ENCODE measurements at regions not wholly inside any gene's neighbourhood (a gene's known extent, or its start where the extent isn't known, plus 50 kb on each side); places are given as distances from the start of the nearest gene placed in this dataset.

DNA sequence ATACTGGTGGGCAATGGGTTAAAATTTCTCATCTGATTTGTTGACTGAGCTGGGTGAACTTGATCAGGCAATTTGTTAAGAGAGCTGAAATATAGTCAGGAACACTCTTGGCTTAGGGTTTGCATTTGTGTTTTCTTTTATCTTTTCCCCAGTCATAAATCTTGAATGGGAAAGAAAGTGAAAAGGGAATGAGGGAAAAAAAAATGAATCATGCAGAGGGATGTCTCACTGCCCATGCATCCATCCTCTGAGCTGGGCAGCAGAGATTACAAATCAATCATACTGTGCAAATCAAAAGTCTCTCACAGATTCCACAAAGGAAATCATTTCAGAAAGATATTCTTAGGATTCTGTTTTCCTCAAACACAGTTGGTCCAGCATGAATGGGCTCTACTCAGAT, 174.2 kb upstream of the MPPED2 start:
- Mint-ChIP-seq H3K36me3 (no peaks in the 10 kb centered on the region), H3K4me1 (no peaks in the 10 kb centered on the region), H3K27me3 (no peaks in the 10 kb centered on the region), H3K4me3 (no peak overlapping the region), H3K27ac (no peak overlapping the region), H3K9me3 (peaks cover 2% of the 10 kb centered on the region)
- no peak for DNase-seq
- CTCF ChIA-PET = no interaction called here

DNA sequence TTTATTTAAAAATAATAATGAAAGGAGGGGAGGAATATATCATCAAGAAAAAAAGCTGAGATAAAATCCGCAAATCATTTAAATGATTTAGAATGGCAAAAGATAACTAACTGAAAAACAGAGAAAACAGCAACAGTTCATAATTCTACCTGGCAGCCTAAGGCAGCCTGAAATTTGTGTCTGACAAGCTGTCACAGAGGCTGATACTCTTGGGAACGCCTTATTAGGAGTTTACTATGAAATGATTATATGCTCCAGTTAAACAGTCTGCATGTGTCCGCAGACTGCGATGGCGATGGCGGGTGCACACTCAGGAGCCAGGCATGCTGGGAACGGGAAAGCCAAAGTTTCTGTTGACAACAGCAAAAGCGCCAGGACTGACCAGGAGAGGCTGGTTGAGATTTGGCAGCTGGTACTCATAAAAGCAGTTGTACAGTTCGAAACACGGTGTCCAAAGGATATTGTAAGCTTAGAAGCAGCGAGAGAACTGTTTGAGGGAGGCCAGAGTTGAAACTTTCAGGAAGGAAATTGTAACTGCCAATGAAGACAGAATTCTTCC, 172.9 kb upstream of the MPPED2 start:
- Mint-ChIP-seq H3K4me1 (no peaks in the 10 kb centered on the region), H3K4me3 (no peak overlapping the region), H3K36me3 (no peaks in the 10 kb centered on the region), H3K9me3 (peaks cover 2% of the 10 kb centered on the region), H3K27ac (no peak overlapping the region), H3K27me3 (no peaks in the 10 kb centered on the region)
- DNase-seq = no peak
- CTCF ChIA-PET = no interaction called here

DNA sequence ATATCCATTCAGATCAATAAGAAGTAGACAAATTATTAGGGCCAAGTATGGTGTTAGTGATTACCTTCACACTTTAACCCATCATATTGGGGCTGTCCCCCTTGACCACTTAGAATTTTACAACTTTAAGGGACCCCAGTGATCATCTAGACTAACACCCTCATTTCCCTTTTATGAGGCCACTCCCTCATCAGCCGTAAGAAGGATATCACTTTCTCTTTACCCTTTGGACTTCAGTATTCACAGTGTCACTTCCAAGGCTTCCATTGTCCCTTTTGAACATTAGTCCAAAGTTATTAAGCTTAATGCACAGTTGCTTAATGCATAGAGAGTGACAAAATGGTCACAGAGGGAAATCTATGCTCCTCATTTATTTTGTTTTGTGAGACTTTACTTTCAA, 172.4 kb upstream of the MPPED2 start:
- Mint-ChIP-seq H3K27ac (no peak overlapping the region), H3K27me3 (no peaks in the 10 kb centered on the region), H3K9me3 (no peaks in the 10 kb centered on the region), H3K4me3 (no peak overlapping the region), H3K4me1 (no peaks in the 10 kb centered on the region), H3K36me3 (no peaks in the 10 kb centered on the region)
- DNase-seq = no peak
- CTCF ChIA-PET = no interaction called here

DNA sequence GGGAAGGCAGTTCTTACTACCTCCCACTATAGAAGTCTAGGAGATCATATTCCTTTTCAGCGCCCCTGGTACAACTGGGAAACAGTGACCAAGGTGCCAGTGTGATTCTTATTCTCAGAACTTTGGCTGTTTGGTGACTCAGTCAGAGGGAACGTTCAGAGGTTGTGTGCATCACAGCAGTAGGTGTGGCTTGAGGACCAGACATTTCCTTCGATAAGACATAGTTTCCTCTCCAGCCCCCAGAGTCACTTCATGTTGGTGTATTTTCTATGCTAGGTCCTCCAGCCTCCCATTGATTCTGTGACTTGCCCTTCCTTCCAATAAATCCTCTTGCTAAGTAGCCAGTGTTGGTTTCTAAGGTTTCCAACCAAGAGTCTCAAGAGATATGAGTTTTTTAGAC, 171.9 kb upstream of the MPPED2 start:
- Mint-ChIP-seq H3K27ac (no peak overlapping the region), H3K27me3 (no peaks in the 10 kb centered on the region), H3K9me3 (no peaks in the 10 kb centered on the region), H3K4me1 (no peaks in the 10 kb centered on the region), H3K4me3 (no peak overlapping the region), H3K36me3 (no peaks in the 10 kb centered on the region)
- no peak for DNase-seq
- CTCF ChIA-PET = no interaction called here

DNA sequence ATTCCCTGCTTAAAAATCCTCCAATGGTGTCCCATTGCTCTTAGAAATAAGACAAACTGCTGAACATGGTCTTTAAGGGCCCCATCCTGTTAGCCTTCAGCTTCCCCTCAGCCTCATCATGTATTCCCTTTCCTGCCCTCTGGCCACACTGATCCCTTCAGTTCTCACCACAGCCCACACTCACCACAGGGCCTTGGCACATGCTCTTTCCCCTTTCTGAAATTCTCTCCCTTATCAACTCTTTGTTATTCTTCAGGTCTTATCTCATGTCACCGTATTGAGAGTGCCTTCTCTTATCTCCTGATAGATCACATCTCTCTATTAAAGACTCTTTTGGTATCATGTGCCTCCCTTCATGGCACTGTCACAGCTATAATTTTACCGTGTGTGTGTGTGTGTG, 167.8 kb upstream of the MPPED2 start:
- no peak overlapping the region for H3K27ac Mint-ChIP-seq
- no peaks in the 10 kb centered on the region for H3K4me1 Mint-ChIP-seq
- H3K9me3 Mint-ChIP-seq = no peaks in the 10 kb centered on the region
- CTCF ChIA-PET = no interaction called here
- H3K4me3 Mint-ChIP-seq = no peak overlapping the region
- no peaks in the 10 kb centered on the region for H3K27me3 Mint-ChIP-seq
- no peak for DNase-seq
- H3K36me3 Mint-ChIP-seq = no peaks in the 10 kb centered on the region

DNA sequence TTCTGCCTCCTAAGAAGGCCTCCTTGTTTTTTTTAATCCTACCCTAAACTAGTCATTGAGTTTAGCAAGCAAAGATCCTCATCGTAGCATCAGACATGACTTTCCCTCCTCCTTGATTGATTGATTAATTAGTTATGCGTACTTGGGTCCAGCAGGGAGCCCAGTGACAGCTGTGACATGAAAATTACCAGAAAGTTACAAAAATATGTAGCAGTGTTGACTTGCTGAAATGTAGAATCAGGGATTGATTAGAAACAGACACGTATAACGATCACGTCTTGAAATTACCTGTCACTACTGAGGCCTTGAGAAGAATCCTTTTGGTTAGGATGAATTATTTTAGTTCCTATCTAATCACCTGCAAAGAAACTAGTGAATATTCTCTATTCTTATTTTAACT, 167.4 kb upstream of the MPPED2 start:
- no peak for DNase-seq
- no peaks in the 10 kb centered on the region for H3K36me3 Mint-ChIP-seq
- H3K27ac Mint-ChIP-seq = no peak overlapping the region
- no peaks in the 10 kb centered on the region for H3K9me3 Mint-ChIP-seq
- no peaks in the 10 kb centered on the region for H3K27me3 Mint-ChIP-seq
- H3K4me3 Mint-ChIP-seq = no peak overlapping the region
- CTCF ChIA-PET = no interaction called here
- no peaks in the 10 kb centered on the region for H3K4me1 Mint-ChIP-seq

DNA sequence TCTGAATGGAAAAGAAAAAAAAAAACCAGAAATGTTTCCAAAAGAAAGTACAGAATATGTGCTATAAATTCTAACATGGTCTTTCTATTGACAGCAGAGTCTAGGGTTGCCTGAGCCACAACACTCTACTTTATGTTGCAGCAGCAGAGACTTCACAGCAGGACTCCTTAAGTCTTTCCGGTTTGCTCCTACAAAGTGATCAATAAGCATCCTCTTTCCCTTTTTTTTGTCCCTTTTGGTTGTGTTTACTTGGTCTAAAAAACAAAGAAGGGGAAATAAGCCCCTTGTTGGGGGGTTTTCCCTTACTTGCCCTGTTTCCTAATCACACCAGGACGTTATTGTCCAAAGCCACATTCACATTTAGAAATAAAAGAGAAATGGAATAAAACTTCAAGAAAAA, 163.1 kb upstream of the MPPED2 start:
- DNase-seq = no peak
- CTCF ChIA-PET = no interaction called here
- no peak overlapping the region for H3K27ac Mint-ChIP-seq
- no peaks in the 10 kb centered on the region for H3K36me3 Mint-ChIP-seq
- H3K9me3 Mint-ChIP-seq = no peaks in the 10 kb centered on the region
- H3K27me3 Mint-ChIP-seq = no peaks in the 10 kb centered on the region
- H3K4me3 Mint-ChIP-seq = no peak overlapping the region
- no peaks in the 10 kb centered on the region for H3K4me1 Mint-ChIP-seq

DNA sequence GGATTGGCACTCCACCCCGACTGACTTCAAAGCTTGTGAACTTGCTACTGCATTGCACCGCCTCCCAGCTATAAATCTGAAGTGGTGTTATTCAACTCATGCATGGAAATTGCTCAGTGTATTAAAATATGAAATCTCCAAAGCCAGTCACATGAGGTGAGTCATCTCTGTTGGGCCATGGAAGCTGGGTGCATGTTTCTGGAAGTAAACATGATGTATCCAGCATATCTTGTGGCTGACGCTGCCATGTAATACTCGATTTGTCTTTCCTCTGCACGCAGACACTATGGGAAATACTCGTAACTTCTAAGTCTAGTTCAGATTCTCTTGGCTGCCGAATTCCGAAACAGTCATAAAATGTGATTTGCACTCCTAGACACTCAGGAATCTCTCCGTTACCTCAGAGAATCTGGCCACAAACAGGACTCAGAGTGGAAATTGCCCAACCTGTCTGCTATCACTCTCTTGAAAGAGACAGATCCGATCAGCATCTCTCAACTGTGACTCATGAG, 154.9 kb upstream of the MPPED2 start:
- Mint-ChIP-seq H3K36me3 (no peaks in the 10 kb centered on the region), H3K9me3 (no peaks in the 10 kb centered on the region), H3K4me1 (no peaks in the 10 kb centered on the region), H3K27me3 (no peaks in the 10 kb centered on the region), H3K4me3 (no peak overlapping the region), H3K27ac (no peak overlapping the region)
- no peak for DNase-seq
- CTCF ChIA-PET = no interaction called here

DNA sequence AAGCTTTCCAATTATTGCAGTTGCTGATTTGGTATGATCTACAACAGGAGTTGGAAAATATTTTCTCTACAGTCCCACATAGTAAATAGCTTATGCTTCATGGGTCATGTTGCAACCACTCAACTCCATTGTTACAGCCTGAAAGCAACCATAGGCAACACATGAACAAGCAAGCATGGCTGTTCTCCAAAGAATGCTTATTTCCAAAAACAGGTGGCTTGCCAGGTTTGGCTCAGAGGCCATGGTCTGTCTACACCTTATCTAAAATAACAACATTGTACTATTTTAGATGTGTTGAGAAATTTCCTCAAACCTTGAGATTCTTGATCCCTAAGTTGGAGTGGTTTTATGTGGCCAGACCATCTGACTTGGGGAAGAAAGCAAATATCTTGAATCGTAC, 153.9 kb upstream of the MPPED2 start:
- Mint-ChIP-seq H3K4me3 (no peak overlapping the region), H3K9me3 (no peaks in the 10 kb centered on the region), H3K27ac (no peak overlapping the region), H3K27me3 (no peaks in the 10 kb centered on the region), H3K4me1 (no peaks in the 10 kb centered on the region), H3K36me3 (no peaks in the 10 kb centered on the region)
- CTCF ChIA-PET = no interaction called here
- no peak for DNase-seq

DNA sequence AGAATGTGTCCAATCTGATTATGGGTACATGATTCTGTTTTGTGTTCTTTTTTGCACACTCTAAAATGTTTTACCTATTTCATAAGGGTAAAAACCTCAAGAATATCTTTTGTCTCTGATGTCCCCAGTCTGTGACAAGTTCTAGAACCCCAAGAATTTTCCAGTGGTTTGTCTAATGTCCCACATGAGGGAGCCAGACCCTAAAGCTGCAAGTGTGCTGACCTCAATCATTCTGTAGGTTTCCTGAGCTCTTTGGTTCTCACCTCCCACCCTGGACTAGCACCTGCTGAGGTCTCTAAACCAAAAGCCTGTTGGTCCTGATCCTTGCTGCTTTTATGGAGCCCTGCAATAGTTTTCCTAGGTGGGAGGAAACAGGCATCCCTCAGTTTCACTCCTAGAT, 149.8 kb upstream of the MPPED2 start:
- CTCF ChIA-PET = no interaction called here
- H3K27me3 Mint-ChIP-seq = no peaks in the 10 kb centered on the region

DNA sequence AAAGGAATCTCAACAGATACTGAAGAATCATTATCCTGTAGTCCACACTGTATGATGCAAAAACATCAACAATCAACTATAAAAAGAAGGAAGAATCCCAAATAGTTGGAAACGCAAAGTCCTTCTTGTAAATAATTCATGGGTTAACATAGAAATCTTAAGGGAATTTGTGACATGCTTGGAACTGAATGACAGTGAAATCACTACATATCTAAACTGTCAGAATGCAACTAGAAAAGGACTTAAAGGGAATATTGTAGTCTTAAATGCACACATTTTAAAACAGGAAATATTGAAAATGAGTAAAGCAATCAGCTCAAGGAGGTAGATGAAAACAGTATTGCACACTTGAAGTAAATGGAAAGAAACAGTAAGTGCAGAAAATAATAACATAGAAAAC, 147.6 kb upstream of the MPPED2 start:
- Mint-ChIP-seq H3K36me3 (no peaks in the 10 kb centered on the region), H3K9me3 (no peaks in the 10 kb centered on the region), H3K4me3 (no peak overlapping the region), H3K27ac (no peak overlapping the region), H3K4me1 (no peaks in the 10 kb centered on the region), H3K27me3 (no peaks in the 10 kb centered on the region)
- DNase-seq = no peak
- CTCF ChIA-PET = no interaction called here

More for the DNA sequence above, 149.8 kb upstream of the MPPED2 start:
- Mint-ChIP-seq H3K9me3 (no peaks in the 10 kb centered on the region), H3K4me1 (no peaks in the 10 kb centered on the region), H3K4me3 (no peak overlapping the region), H3K36me3 (no peaks in the 10 kb centered on the region), H3K27ac (no peak overlapping the region)
- DNase-seq = no peak

DNA sequence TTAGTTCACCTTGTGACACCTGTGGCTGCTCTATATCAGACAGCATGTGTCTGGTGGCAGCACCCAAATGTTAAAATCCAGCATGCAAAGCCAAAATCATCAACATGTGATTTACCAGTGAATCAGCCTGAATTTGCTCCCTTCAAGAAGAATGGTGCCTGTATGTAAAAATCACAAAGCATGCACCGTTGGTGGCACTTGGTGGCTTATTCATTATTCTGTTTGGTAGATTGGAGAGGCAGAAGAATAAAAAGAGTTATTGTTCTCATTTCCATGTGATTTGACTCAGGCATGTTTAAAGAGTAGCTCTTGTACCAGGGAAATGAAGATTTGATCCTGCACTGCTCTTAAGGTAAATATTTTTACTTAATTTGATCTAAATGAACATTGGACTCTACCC, 143.9 kb upstream of the MPPED2 start:
- no peaks in the 10 kb centered on the region for H3K36me3 Mint-ChIP-seq
- H3K27ac Mint-ChIP-seq = no peak overlapping the region
- CTCF ChIA-PET = no interaction called here
- no peak for DNase-seq
- H3K9me3 Mint-ChIP-seq = no peaks in the 10 kb centered on the region
- H3K4me1 Mint-ChIP-seq = no peaks in the 10 kb centered on the region
- H3K4me3 Mint-ChIP-seq = no peak overlapping the region
- H3K27me3 Mint-ChIP-seq = no peaks in the 10 kb centered on the region

DNA sequence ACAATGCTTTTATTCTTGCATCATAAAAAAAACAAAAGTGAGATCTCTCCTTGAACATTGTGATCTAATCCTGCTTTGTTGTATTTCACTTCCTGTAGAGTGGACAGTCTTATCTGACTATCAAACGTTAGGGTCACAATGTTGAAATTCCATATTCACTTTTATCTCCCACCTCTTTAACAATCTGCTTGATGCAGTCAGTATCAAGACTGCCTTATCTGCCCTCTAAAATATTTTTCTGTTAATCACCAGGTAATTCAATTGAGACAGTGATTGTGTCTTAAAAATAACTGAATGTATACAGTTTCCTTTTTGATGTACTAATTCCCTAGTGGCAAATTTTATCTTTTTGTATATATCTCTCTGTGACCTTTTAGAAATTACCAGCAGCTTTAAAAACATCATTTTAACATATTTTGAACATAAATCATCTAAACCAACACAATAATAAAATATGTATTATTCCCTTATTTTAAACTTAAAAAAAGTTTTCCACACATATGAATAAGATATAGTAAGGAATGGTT, 143.1 kb upstream of the MPPED2 start:
- peaks cover 2% of the 10 kb centered on the region for H3K9me3 Mint-ChIP-seq
- no peak for DNase-seq
- H3K4me1 Mint-ChIP-seq = no peaks in the 10 kb centered on the region
- H3K36me3 Mint-ChIP-seq = no peaks in the 10 kb centered on the region
- H3K4me3 Mint-ChIP-seq = no peak overlapping the region
- CTCF ChIA-PET = no interaction called here
- H3K27me3 Mint-ChIP-seq = no peaks in the 10 kb centered on the region
- H3K27ac Mint-ChIP-seq = no peak overlapping the region

DNA sequence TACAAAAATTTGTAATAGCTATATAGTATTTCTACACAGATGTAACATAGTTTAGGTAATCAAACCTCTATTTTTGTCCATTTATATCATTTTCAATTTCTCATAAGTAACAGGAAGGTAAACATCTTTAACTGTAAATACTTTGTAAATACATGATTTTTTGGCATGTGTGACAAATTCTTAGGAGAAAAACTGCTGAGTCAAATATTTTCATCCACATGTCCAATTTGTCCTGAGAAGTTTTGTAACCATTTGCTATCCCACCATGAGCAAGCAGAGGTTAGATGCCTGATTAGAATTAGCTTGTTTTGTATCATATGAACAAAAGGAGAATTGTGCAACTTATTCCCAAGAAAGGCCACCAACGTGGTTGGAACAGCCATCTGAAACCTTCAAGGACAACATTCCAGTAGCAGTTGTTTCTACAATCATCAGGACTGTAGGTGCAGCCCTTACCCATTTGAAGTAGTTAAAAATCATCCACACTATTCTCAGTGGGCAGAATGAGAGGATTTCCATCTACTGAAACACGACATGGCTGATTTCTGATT, 139.6 kb upstream of the MPPED2 start:
- DNase-seq = no peak
- H3K27ac Mint-ChIP-seq = no peak overlapping the region
- H3K4me3 Mint-ChIP-seq = no peak overlapping the region
- peaks cover 2% of the 10 kb centered on the region for H3K9me3 Mint-ChIP-seq
- CTCF ChIA-PET = no interaction called here
- no peaks in the 10 kb centered on the region for H3K36me3 Mint-ChIP-seq
- H3K27me3 Mint-ChIP-seq = no peaks in the 10 kb centered on the region
- H3K4me1 Mint-ChIP-seq = no peaks in the 10 kb centered on the region

DNA sequence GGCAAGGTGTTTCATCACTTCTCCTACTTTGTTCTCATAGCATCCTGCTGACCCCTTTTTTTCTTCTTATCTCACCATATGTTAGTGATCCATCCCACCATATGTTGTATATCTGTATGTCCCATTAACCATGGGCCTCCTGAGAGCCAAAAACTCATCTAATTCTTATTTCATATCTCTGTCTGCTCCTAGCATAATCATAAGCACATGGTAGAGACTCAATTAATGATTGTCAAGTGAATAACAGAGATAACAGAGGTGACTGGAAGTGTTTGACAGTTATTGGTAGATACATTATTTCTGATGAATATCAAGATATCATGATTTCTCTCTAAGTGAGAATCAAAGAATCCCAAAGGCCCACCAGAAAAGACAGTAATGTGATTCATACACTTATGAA, 138.1 kb upstream of the MPPED2 start:
- Mint-ChIP-seq H3K9me3 (peaks cover 2% of the 10 kb centered on the region), H3K4me3 (no peak overlapping the region), H3K4me1 (no peaks in the 10 kb centered on the region), H3K27me3 (no peaks in the 10 kb centered on the region), H3K36me3 (no peaks in the 10 kb centered on the region), H3K27ac (no peak overlapping the region)
- CTCF ChIA-PET = no interaction called here
- DNase-seq = no peak

DNA sequence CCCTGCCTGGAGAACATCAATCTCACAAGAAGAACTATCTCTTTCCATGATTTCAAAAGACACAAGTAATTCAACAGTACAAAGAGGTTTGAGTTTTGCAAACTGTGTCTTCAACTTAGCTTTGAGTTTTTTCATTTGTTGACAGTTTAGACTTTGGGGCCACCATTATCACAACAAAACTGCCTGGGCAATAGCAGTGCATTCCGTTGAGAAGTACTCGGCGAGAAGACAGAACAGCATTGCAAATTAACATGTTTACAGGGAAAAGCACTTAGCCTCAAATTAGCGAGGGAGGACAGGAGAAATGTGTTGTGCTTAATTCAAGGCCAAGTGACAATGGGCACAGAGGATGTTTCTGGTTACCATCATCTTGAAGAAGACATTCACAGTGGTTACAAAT, 133.2 kb upstream of the MPPED2 start:
- H3K36me3 Mint-ChIP-seq = no peaks in the 10 kb centered on the region
- no peak for DNase-seq
- no peak overlapping the region for H3K4me3 Mint-ChIP-seq
- peaks cover 2% of the 10 kb centered on the region for H3K9me3 Mint-ChIP-seq
- CTCF ChIA-PET = no interaction called here
- no peaks in the 10 kb centered on the region for H3K4me1 Mint-ChIP-seq
- H3K27me3 Mint-ChIP-seq = no peaks in the 10 kb centered on the region
- no peak overlapping the region for H3K27ac Mint-ChIP-seq

All from activated naive CD4-positive, alpha-beta T cell treated with anti-CD3 and anti-CD28 coated beads, Interleukin-2, amount 10 ng/mL, durations not matched to agents 7 days and 5 days (primary cell).